ENCODE measurements at regions not wholly inside any gene's neighbourhood (a gene's known extent, or its start where the extent isn't known, plus 50 kb on each side); places are given as distances from the start of the nearest gene placed in this dataset.

DNA sequence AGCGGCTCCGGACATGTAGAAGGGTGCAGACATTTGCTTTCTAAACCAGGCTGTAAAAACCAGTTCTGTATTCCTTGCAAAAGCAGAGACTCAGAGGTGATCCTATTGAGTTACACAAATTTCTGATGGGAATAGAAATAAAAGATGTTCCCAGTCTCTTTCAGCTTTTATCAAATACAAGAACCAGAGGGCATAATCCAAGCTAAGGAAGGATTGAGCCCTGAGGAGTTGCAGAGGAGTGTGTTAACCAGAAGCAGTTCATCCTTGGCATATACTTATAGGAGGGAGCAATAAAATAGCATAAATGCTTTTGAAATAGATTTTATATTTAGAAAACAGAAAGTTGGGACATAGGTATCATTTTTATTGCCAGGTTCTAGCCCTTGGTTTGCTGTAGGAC is 75.3 kb downstream of the KIF4B start:
- H3K4me1 ChIP-seq (ENCODE audit: control insufficient read depth in 3 of 3, insufficient read depth in 3 of 3, low read length in 3 of 3), result no peaks in the 10 kb centered on the region
- no peaks in the 10 kb centered on the region for H3K36me3 ChIP-seq (ENCODE audit: control insufficient read depth in 3 of 3, insufficient read depth in 3 of 3, low read length in 3 of 3)
- H3K4me3 ChIP-seq (ENCODE audit: low read length in 3 of 3), result no peak overlapping the region
- H3K27ac ChIP-seq (ENCODE audit: low read depth, low read length), result no peak overlapping the region
- H3K27me3 ChIP-seq (ENCODE audit: control insufficient read depth in 3 of 3, insufficient read depth in 3 of 3, low read length in 3 of 3), result no peaks in the 10 kb centered on the region
- no peaks in the 10 kb centered on the region for H3K9me3 ChIP-seq (ENCODE audit: control insufficient read depth in 3 of 3, low read length in 3 of 3)
- no peak overlapping the region for H3K9ac ChIP-seq (ENCODE audit: low read depth in 1 of 3, low read length in 3 of 3)

DNA sequence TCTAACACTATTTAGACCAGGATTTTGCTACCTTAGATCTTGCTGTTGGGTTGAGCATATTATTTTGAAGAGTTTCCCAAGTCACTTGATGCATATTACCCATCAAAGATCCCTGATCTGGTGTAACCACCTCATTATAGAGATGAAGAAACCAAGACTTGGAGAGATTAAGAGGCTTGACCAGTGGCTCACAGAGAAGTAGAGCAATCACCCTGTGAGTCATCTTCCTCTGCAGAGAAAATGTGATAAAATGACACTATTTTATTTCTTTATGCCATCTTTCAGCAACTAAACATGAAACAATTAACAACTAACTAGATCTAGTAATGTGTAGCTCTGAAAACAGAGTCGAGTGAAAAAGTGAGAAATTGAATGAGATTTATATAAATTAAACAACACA is 76.1 kb downstream of the KIF4B start:
- no peaks in the 10 kb centered on the region for H3K27me3 ChIP-seq (ENCODE audit: control insufficient read depth in 3 of 3, insufficient read depth in 3 of 3, low read length in 3 of 3)
- no peaks in the 10 kb centered on the region for H3K4me1 ChIP-seq (ENCODE audit: control insufficient read depth in 3 of 3, insufficient read depth in 3 of 3, low read length in 3 of 3)
- H3K9ac ChIP-seq (ENCODE audit: low read depth in 1 of 3, low read length in 3 of 3), result no peak overlapping the region
- no peaks in the 10 kb centered on the region for H3K9me3 ChIP-seq (ENCODE audit: control insufficient read depth in 3 of 3, low read length in 3 of 3)
- no peak overlapping the region for H3K4me3 ChIP-seq (ENCODE audit: low read length in 3 of 3)
- no peaks in the 10 kb centered on the region for H3K36me3 ChIP-seq (ENCODE audit: control insufficient read depth in 3 of 3, insufficient read depth in 3 of 3, low read length in 3 of 3)
- H3K27ac ChIP-seq (ENCODE audit: low read depth, low read length), result no peak overlapping the region

DNA sequence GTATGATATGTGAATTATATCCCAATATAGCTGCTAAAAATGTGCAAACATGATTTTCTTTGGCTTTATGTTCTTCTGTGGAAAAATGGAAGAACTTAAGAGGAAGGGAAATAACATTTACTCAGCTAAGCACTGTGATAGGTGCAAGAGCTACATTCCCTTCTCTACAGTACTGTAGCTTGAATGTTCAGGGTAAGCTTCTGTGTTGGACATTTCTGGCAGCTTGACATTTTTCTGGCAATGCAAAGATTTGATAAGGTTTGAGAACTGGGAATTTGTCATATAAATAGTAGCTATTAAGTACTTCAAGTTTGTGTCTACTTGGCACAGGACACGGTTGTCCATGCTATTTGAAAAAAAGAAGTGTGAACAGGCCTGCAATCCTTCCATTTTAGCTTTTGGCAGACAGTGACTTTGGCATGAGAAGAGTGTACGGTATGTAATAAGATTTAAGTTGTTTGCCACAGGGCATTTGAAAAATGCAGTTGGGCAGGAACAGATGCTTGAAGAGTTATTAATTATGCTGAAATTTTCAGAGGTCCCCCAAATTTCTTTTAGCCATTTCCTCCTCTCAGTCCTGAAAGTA is 77.6 kb downstream of the KIF4B start:
- no peaks in the 10 kb centered on the region for H3K4me1 ChIP-seq (ENCODE audit: control insufficient read depth in 3 of 3, insufficient read depth in 3 of 3, low read length in 3 of 3)
- H3K27me3 ChIP-seq (ENCODE audit: control insufficient read depth in 3 of 3, insufficient read depth in 3 of 3, low read length in 3 of 3), result no peaks in the 10 kb centered on the region
- H3K4me3 ChIP-seq (ENCODE audit: low read length in 3 of 3), result no peak overlapping the region
- no peak overlapping the region for H3K27ac ChIP-seq (ENCODE audit: low read depth, low read length)
- H3K9ac ChIP-seq (ENCODE audit: low read depth in 1 of 3, low read length in 3 of 3), result no peak overlapping the region
- no peaks in the 10 kb centered on the region for H3K9me3 ChIP-seq (ENCODE audit: control insufficient read depth in 3 of 3, low read length in 3 of 3)
- H3K36me3 ChIP-seq (ENCODE audit: control insufficient read depth in 3 of 3, insufficient read depth in 3 of 3, low read length in 3 of 3), result no peaks in the 10 kb centered on the region

DNA sequence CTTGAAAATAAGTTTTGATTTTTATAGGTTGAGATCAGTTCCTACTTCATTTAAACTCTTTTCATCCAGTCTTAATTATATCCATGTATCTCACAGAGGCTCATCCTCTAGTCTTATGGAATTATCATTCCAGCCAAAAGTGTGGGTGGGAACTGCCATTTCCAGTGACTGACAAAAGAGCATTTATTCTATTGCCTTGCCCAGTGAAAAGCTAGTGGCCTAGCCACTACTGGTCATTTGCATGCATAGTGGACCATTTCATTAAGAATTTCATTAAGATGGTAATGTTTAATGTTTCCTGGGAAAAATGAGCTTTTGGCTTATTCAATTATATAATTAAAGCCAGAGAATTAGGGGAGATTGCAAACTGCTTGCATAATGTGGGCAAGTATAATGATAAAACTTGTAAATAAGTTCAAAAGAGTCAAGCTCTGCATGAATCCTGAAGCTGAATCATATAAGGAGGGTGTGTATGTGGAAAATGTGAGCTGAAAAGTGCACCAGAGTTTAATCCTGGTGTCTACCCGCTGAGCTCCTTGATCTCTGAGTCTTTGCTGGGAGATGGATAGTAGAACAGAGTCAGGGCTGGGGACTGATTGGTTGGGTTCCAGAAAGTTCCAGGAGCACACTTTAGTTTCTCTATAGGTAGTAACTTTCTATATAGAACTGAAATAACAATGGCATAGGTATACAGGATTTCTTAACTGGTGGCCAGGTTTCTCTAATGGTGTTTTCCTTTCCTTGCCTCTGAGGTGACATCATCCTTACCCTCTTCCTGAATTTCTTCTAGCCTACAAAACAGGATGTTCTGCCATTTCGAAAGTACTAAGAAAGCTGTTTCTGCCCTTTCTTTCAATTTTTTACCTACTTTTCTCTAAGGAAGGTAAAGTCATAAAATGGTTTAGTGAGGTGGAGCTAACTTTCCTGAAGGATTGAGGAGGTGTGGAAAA is 78.5 kb downstream of the KIF4B start:
- no peak overlapping the region for H3K27ac ChIP-seq (ENCODE audit: low read depth, low read length)
- no peaks in the 10 kb centered on the region for H3K4me1 ChIP-seq (ENCODE audit: control insufficient read depth in 3 of 3, insufficient read depth in 3 of 3, low read length in 3 of 3)
- H3K36me3 ChIP-seq (ENCODE audit: control insufficient read depth in 3 of 3, insufficient read depth in 3 of 3, low read length in 3 of 3), result no peaks in the 10 kb centered on the region
- H3K4me3 ChIP-seq (ENCODE audit: low read length in 3 of 3), result no peak overlapping the region
- no peak overlapping the region for H3K9ac ChIP-seq (ENCODE audit: low read depth in 1 of 3, low read length in 3 of 3)
- H3K9me3 ChIP-seq (ENCODE audit: control insufficient read depth in 3 of 3, low read length in 3 of 3), result no peaks in the 10 kb centered on the region
- H3K27me3 ChIP-seq (ENCODE audit: control insufficient read depth in 3 of 3, insufficient read depth in 3 of 3, low read length in 3 of 3), result no peaks in the 10 kb centered on the region

DNA sequence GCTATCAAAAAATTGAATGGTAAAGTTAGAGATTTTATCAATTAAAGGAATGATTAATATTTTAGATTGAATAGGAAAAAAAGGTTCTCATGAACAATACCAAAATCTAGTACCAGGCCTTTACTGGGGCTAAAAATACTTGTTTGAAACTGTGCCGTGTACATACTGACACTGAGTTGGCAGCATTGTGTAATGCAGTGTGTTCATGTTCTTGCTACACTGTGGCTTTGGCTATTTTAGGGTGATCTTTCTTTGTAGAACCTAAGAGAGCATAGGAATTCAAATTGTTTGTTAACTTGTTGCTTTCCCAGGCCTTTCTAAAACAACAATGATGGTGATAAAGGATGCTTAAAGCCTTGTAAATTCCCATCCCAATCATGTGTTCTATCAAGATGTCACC is 80.9 kb downstream of the KIF4B start:
- Histone ChIP-seq H3K9me3 (ENCODE audit: control insufficient read depth in 3 of 3, low read length in 3 of 3) (no peaks in the 10 kb centered on the region), H3K36me3 (ENCODE audit: control insufficient read depth in 3 of 3, insufficient read depth in 3 of 3, low read length in 3 of 3) (no peaks in the 10 kb centered on the region), H3K9ac (ENCODE audit: low read depth in 1 of 3, low read length in 3 of 3) (no peak overlapping the region), H3K4me3 (ENCODE audit: low read length in 3 of 3) (no peak overlapping the region), H3K4me1 (ENCODE audit: control insufficient read depth in 3 of 3, insufficient read depth in 3 of 3, low read length in 3 of 3) (no peaks in the 10 kb centered on the region), H3K27ac (ENCODE audit: low read depth, low read length) (no peak overlapping the region), H3K27me3 (ENCODE audit: control insufficient read depth in 3 of 3, insufficient read depth in 3 of 3, low read length in 3 of 3) (no peaks in the 10 kb centered on the region)

DNA sequence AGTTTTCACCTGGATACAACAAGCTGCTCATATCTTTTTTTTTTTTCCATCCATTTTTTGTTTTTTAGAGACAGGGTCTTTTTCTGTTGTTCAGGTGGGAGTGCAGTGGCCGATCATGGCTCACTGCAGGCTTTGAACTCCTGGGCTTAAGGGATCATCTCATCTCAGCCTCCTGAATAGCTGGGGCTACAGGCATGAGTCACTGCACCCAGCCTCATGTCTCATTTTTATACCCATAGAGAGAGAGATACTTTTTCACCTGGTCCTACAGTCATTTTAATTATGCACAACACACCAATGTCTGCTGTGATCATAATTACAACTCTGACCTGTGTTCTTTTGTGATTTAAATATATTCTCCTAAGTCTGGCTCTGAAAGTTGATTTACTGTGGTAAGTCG is 84.4 kb downstream of the KIF4B start:
- no peak overlapping the region for H3K27ac ChIP-seq (ENCODE audit: low read depth, low read length)
- no peak overlapping the region for H3K4me3 ChIP-seq (ENCODE audit: low read length in 3 of 3)
- no peaks in the 10 kb centered on the region for H3K9me3 ChIP-seq (ENCODE audit: control insufficient read depth in 3 of 3, low read length in 3 of 3)
- no peaks in the 10 kb centered on the region for H3K4me1 ChIP-seq (ENCODE audit: control insufficient read depth in 3 of 3, insufficient read depth in 3 of 3, low read length in 3 of 3)
- peaks cover 0 to 4% (median 0%) of the 10 kb centered on the region in 3 donors for H3K27me3 ChIP-seq (ENCODE audit: control insufficient read depth in 3 of 3, insufficient read depth in 3 of 3, low read length in 3 of 3)
- no peaks in the 10 kb centered on the region for H3K36me3 ChIP-seq (ENCODE audit: control insufficient read depth in 3 of 3, insufficient read depth in 3 of 3, low read length in 3 of 3)
- no peak overlapping the region for H3K9ac ChIP-seq (ENCODE audit: low read depth in 1 of 3, low read length in 3 of 3)

DNA sequence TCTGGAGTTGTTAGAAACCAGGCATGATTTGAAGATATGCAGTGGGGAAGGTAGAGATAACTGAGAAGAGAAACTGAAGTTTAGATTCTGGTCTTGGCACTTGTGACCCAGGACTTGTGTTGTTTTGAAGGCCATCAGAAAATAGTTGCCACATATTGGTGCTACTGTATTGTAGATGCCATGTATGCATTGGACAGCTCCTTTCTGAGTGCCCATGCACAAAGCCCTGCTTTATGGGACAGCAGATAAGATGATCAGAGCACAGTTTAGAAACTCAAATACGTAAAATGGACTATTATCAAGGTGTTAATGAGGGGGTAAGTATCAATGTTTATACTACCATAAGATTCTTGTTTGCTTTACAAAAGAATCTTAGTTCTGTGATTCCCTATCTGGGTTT is 84.9 kb downstream of the KIF4B start:
- Histone ChIP-seq H3K27me3 (ENCODE audit: control insufficient read depth in 3 of 3, insufficient read depth in 3 of 3, low read length in 3 of 3) (peaks cover 0 to 4% (median 0%) of the 10 kb centered on the region in 3 donors), H3K9me3 (ENCODE audit: control insufficient read depth in 3 of 3, low read length in 3 of 3) (no peaks in the 10 kb centered on the region), H3K4me1 (ENCODE audit: control insufficient read depth in 3 of 3, insufficient read depth in 3 of 3, low read length in 3 of 3) (no peaks in the 10 kb centered on the region), H3K9ac (ENCODE audit: low read depth in 1 of 3, low read length in 3 of 3) (no peak overlapping the region), H3K27ac (ENCODE audit: low read depth, low read length) (no peak overlapping the region), H3K36me3 (ENCODE audit: control insufficient read depth in 3 of 3, insufficient read depth in 3 of 3, low read length in 3 of 3) (no peaks in the 10 kb centered on the region), H3K4me3 (ENCODE audit: low read length in 3 of 3) (no peak overlapping the region)

DNA sequence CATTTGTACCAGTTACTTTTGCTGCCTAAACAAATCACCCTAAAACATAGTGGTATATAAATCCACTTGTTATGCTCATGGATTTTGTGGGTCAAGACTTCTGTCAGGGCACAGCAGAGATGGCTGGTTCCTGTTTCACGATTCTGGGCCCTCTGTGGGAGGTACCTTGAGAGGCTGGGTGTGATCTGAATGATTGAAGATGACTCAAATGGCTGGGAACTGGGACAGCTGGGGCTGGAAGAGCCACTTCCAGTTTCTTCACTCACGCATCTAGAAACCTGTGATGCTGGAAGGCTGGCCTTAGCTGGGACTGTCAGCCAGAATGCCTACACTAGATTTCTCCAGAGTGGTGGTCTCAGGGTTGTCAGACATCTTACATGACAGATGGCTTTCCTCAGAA is 88.1 kb downstream of the KIF4B start:
- Histone ChIP-seq H3K36me3 (ENCODE audit: control insufficient read depth in 3 of 3, insufficient read depth in 3 of 3, low read length in 3 of 3) (no peaks in the 10 kb centered on the region), H3K9me3 (ENCODE audit: control insufficient read depth in 3 of 3, low read length in 3 of 3) (no peaks in the 10 kb centered on the region), H3K27ac (ENCODE audit: low read depth, low read length) (no peak overlapping the region), H3K4me1 (ENCODE audit: control insufficient read depth in 3 of 3, insufficient read depth in 3 of 3, low read length in 3 of 3) (no peaks in the 10 kb centered on the region), H3K4me3 (ENCODE audit: low read length in 3 of 3) (no peak overlapping the region), H3K9ac (ENCODE audit: low read depth in 1 of 3, low read length in 3 of 3) (no peak overlapping the region), H3K27me3 (ENCODE audit: control insufficient read depth in 3 of 3, insufficient read depth in 3 of 3, low read length in 3 of 3) (peaks cover 0 to 4% (median 0%) of the 10 kb centered on the region in 3 donors)

DNA sequence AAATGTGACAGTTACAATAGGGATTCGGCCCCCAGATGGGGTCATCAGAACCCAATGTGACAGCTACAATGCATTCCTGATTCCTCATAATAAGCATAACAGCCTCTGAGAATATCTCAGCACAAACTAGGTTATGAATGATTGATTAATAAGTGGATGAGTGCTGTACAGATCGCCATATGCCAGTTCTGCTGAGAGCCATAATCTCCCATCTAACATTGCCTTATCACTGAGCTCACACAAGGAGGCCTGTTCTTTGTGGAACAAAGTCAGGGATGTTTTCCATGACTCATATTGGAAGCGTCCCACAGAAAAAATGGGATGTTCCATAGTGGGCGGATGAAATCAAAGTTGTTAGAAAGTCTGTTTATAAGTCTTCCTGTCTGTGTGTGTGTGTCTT is 89.6 kb downstream of the KIF4B start:
- H3K4me1 ChIP-seq (ENCODE audit: control insufficient read depth in 3 of 3, insufficient read depth in 3 of 3, low read length in 3 of 3), result no peaks in the 10 kb centered on the region
- no peak overlapping the region for H3K9ac ChIP-seq (ENCODE audit: low read depth in 1 of 3, low read length in 3 of 3)
- no peaks in the 10 kb centered on the region for H3K36me3 ChIP-seq (ENCODE audit: control insufficient read depth in 3 of 3, insufficient read depth in 3 of 3, low read length in 3 of 3)
- no peak overlapping the region for H3K27ac ChIP-seq (ENCODE audit: low read depth, low read length)
- H3K27me3 ChIP-seq (ENCODE audit: control insufficient read depth in 3 of 3, insufficient read depth in 3 of 3, low read length in 3 of 3), result peaks cover 0 to 4% (median 0%) of the 10 kb centered on the region in 3 donors
- no peak overlapping the region for H3K4me3 ChIP-seq (ENCODE audit: low read length in 3 of 3)
- no peaks in the 10 kb centered on the region for H3K9me3 ChIP-seq (ENCODE audit: control insufficient read depth in 3 of 3, low read length in 3 of 3)

DNA sequence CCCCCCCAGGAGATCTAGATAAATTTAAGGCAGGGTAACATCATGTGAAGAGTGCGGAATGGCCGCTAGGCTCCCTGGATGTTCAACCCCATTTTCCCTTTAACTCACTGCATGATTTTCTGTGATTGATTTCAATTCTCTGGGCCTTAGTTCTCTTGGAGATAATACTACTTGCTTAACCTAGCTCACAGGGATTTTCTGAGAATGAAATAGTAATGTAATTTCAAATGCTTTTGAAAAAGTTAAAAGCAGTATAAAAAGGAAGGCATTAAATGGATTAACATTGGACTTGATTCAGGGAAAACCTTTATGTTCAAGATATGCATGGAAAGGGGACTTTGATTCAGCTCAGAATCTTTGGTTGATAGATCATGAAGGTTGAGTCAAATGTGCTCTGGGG is 90.9 kb downstream of the KIF4B start:
- Histone ChIP-seq H3K9ac (ENCODE audit: low read depth in 1 of 3, low read length in 3 of 3) (no peak overlapping the region), H3K27me3 (ENCODE audit: control insufficient read depth in 3 of 3, insufficient read depth in 3 of 3, low read length in 3 of 3) (peaks cover 0 to 4% (median 0%) of the 10 kb centered on the region in 3 donors), H3K4me3 (ENCODE audit: low read length in 3 of 3) (no peak overlapping the region), H3K9me3 (ENCODE audit: control insufficient read depth in 3 of 3, low read length in 3 of 3) (no peaks in the 10 kb centered on the region), H3K36me3 (ENCODE audit: control insufficient read depth in 3 of 3, insufficient read depth in 3 of 3, low read length in 3 of 3) (no peaks in the 10 kb centered on the region), H3K27ac (ENCODE audit: low read depth, low read length) (no peak overlapping the region), H3K4me1 (ENCODE audit: control insufficient read depth in 3 of 3, insufficient read depth in 3 of 3, low read length in 3 of 3) (no peaks in the 10 kb centered on the region)

All from skeletal muscle tissue (tissue), 3 donors.